ENCODE measurements at regions not wholly inside any gene's neighbourhood (a gene's known extent, or its start where the extent isn't known, plus 50 kb on each side); places are given as distances from the start of the nearest gene placed in this dataset.

- Mint-ChIP-seq H3K36me3 (ENCODE audit: low read depth) (no peaks in the 10 kb centered on the region), H3K9me3 (peaks cover 11% of the 10 kb centered on the region), H3K4me3 (no peak overlapping the region), H3K27me3 (no peaks in the 10 kb centered on the region), H3K27ac (no peak overlapping the region), H3K4me1 (ENCODE audit: low read depth) (no peaks in the 10 kb centered on the region)
- intact Hi-C loops (cut with micrococcal nuclease) = no loop called here
These were observed 124.0 kb downstream of the LMO4 start for GRCh38 chr1:87452648-87453047.

GRCh38 chr1:87457408-87457807 is 128.7 kb downstream of the LMO4 start:
- Mint-ChIP-seq H3K9me3 (peaks cover 27% of the 10 kb centered on the region), H3K4me1 (ENCODE audit: low read depth) (no peaks in the 10 kb centered on the region), H3K27me3 (no peaks in the 10 kb centered on the region), H3K27ac (no peak overlapping the region), H3K4me3 (no peak overlapping the region), H3K36me3 (ENCODE audit: low read depth) (no peaks in the 10 kb centered on the region)
- intact Hi-C loops (cut with micrococcal nuclease) = no loop called here

GRCh38 chr1:87462894-87463293 is 134.2 kb downstream of the LMO4 start:
- no peak overlapping the region for H3K27ac Mint-ChIP-seq
- H3K9me3 Mint-ChIP-seq = peaks cover 14% of the 10 kb centered on the region
- H3K4me1 Mint-ChIP-seq (ENCODE audit: low read depth) = no peaks in the 10 kb centered on the region
- intact Hi-C loops (cut with micrococcal nuclease) = no loop called here
- no peaks in the 10 kb centered on the region for H3K27me3 Mint-ChIP-seq
- H3K4me3 Mint-ChIP-seq = no peak overlapping the region
- no peaks in the 10 kb centered on the region for H3K36me3 Mint-ChIP-seq (ENCODE audit: low read depth)

GRCh38 chr1:87464022-87464490 is 135.4 kb downstream of the LMO4 start:
- intact Hi-C loops (cut with micrococcal nuclease) = no loop called here
- Mint-ChIP-seq H3K4me1 (ENCODE audit: low read depth) (no peaks in the 10 kb centered on the region), H3K4me3 (no peak overlapping the region), H3K9me3 (peaks cover 2% of the 10 kb centered on the region), H3K36me3 (ENCODE audit: low read depth) (no peaks in the 10 kb centered on the region), H3K27me3 (no peaks in the 10 kb centered on the region), H3K27ac (no peak overlapping the region)

- H3K27ac Mint-ChIP-seq = no peak overlapping the region
- intact Hi-C loops (cut with micrococcal nuclease) = no loop called here
- no peak overlapping the region for H3K4me3 Mint-ChIP-seq
- H3K4me1 Mint-ChIP-seq (ENCODE audit: low read depth) = no peaks in the 10 kb centered on the region
- H3K27me3 Mint-ChIP-seq = no peaks in the 10 kb centered on the region
- H3K36me3 Mint-ChIP-seq (ENCODE audit: low read depth) = no peaks in the 10 kb centered on the region
- H3K9me3 Mint-ChIP-seq = no peaks in the 10 kb centered on the region
These were observed 137.9 kb downstream of the LMO4 start for GRCh38 chr1:87466621-87467020.

GRCh38 chr1:87472716-87473115 is 144.0 kb downstream of the LMO4 start:
- Mint-ChIP-seq H3K9me3 (no peaks in the 10 kb centered on the region), H3K27me3 (no peaks in the 10 kb centered on the region), H3K4me1 (ENCODE audit: low read depth) (no peaks in the 10 kb centered on the region), H3K27ac (no peak overlapping the region), H3K4me3 (no peak overlapping the region), H3K36me3 (ENCODE audit: low read depth) (no peaks in the 10 kb centered on the region)
- intact Hi-C loops (cut with micrococcal nuclease) = no loop called here

- Mint-ChIP-seq H3K27me3 (no peaks in the 10 kb centered on the region), H3K36me3 (ENCODE audit: low read depth) (no peaks in the 10 kb centered on the region), H3K27ac (no peak overlapping the region), H3K9me3 (no peaks in the 10 kb centered on the region), H3K4me1 (ENCODE audit: low read depth) (no peaks in the 10 kb centered on the region), H3K4me3 (no peak overlapping the region)
- intact Hi-C loops (cut with micrococcal nuclease) = no loop called here
These were observed 144.6 kb downstream of the LMO4 start for GRCh38 chr1:87473203-87473661.

GRCh38 chr1:87474098-87474497 is 145.4 kb downstream of the LMO4 start:
- no peak overlapping the region for H3K4me3 Mint-ChIP-seq
- no peaks in the 10 kb centered on the region for H3K9me3 Mint-ChIP-seq
- H3K36me3 Mint-ChIP-seq (ENCODE audit: low read depth) = no peaks in the 10 kb centered on the region
- intact Hi-C loops (cut with micrococcal nuclease) = no loop called here
- no peaks in the 10 kb centered on the region for H3K27me3 Mint-ChIP-seq
- no peaks in the 10 kb centered on the region for H3K4me1 Mint-ChIP-seq (ENCODE audit: low read depth)
- no peak overlapping the region for H3K27ac Mint-ChIP-seq

- intact Hi-C loops (cut with micrococcal nuclease) = no loop called here
- Mint-ChIP-seq H3K4me1 (ENCODE audit: low read depth) (no peaks in the 10 kb centered on the region), H3K27ac (no peak overlapping the region), H3K9me3 (no peaks in the 10 kb centered on the region), H3K36me3 (ENCODE audit: low read depth) (no peaks in the 10 kb centered on the region), H3K4me3 (no peak overlapping the region), H3K27me3 (no peaks in the 10 kb centered on the region)
These were observed 149.6 kb downstream of the LMO4 start for GRCh38 chr1:87478231-87478630.

- no peak overlapping the region for H3K4me3 Mint-ChIP-seq
- intact Hi-C loops (cut with micrococcal nuclease) = no loop called here
These were observed 166.5 kb downstream of the LMO4 start for GRCh38 chr1:87495147-87495546.

GRCh38 chr1:87495870-87496269 is 167.2 kb downstream of the LMO4 start:
- Mint-ChIP-seq H3K36me3 (ENCODE audit: low read depth) (no peaks in the 10 kb centered on the region), H3K27ac (no peak overlapping the region), H3K4me3 (no peak overlapping the region), H3K27me3 (no peaks in the 10 kb centered on the region), H3K4me1 (ENCODE audit: low read depth) (peaks cover 6% of the 10 kb centered on the region), H3K9me3 (no peaks in the 10 kb centered on the region)
- intact Hi-C loops (cut with micrococcal nuclease) = no loop called here

More at GRCh38 chr1:87495147-87495546, 166.5 kb downstream of the LMO4 start:
- H3K9me3 Mint-ChIP-seq = no peaks in the 10 kb centered on the region
- H3K27ac Mint-ChIP-seq = no peak overlapping the region
- peaks cover 6% of the 10 kb centered on the region for H3K4me1 Mint-ChIP-seq (ENCODE audit: low read depth)
- no peaks in the 10 kb centered on the region for H3K36me3 Mint-ChIP-seq (ENCODE audit: low read depth)
- H3K27me3 Mint-ChIP-seq = no peaks in the 10 kb centered on the region

- intact Hi-C loops (cut with micrococcal nuclease) = no loop called here
- H3K4me3 Mint-ChIP-seq = no peak overlapping the region
- H3K4me1 Mint-ChIP-seq (ENCODE audit: low read depth) = peaks cover 6% of the 10 kb centered on the region
- peaks cover 3% of the 10 kb centered on the region for H3K9me3 Mint-ChIP-seq
- no peak overlapping the region for H3K27ac Mint-ChIP-seq
- H3K36me3 Mint-ChIP-seq (ENCODE audit: low read depth) = no peaks in the 10 kb centered on the region
- no peaks in the 10 kb centered on the region for H3K27me3 Mint-ChIP-seq
These were observed 168.9 kb downstream of the LMO4 start for GRCh38 chr1:87497380-87498203.

- no peak overlapping the region for H3K27ac Mint-ChIP-seq
- H3K27me3 Mint-ChIP-seq = no peaks in the 10 kb centered on the region
These were observed 173.1 kb downstream of the LMO4 start for GRCh38 chr1:87501738-87502137.

GRCh38 chr1:87505391-87505983 is 176.8 kb downstream of the LMO4 start:
- H3K36me3 Mint-ChIP-seq (ENCODE audit: low read depth) = no peaks in the 10 kb centered on the region
- intact Hi-C loops (cut with micrococcal nuclease) = no loop called here

More at GRCh38 chr1:87501738-87502137, 173.1 kb downstream of the LMO4 start:
- Mint-ChIP-seq H3K4me3 (no peak overlapping the region), H3K9me3 (peaks cover 10% of the 10 kb centered on the region), H3K4me1 (ENCODE audit: low read depth) (peaks cover 9% of the 10 kb centered on the region), H3K36me3 (ENCODE audit: low read depth) (no peaks in the 10 kb centered on the region)
- intact Hi-C loops (cut with micrococcal nuclease) = no loop called here

More at GRCh38 chr1:87505391-87505983, 176.8 kb downstream of the LMO4 start:
- H3K4me1 Mint-ChIP-seq (ENCODE audit: low read depth) = peaks cover 8% of the 10 kb centered on the region
- no peak overlapping the region for H3K27ac Mint-ChIP-seq
- no peaks in the 10 kb centered on the region for H3K27me3 Mint-ChIP-seq
- H3K4me3 Mint-ChIP-seq = no peak overlapping the region
- peaks cover 10% of the 10 kb centered on the region for H3K9me3 Mint-ChIP-seq

All from dendritic cell treated with granulocyte-macrophage colony-stimulating factor and Interleukin-4, amounts not matched to agents 40 ng/mL and 50 ng/mL, for 4 days (primary cell).